ENCODE measurements at regions not wholly inside any gene's neighbourhood (a gene's known extent, or its start where the extent isn't known, plus 50 kb on each side); places are given as distances from the start of the nearest gene placed in this dataset.

- no peak for DNase-seq (ENCODE audit: extremely low read depth in 1 of 4, low spot score in 3 of 4)
- TF ChIP-seq ZNF592 (IDR thresholded peaks at IDR 0.05) = no peak
- TF ChIP-seq HMGXB4 (CRISPR knock-in tag; IDR thresholded peaks at IDR 0.05) = no peak
- no peak for TF ChIP-seq PREB (CRISPR knock-in tag; IDR thresholded peaks at IDR 0.05)
- no peak for TF ChIP-seq CHAMP1 (IDR thresholded peaks at IDR 0.05)
- TF ChIP-seq KAT7 (CRISPR knock-in tag; IDR thresholded peaks at IDR 0.05; ENCODE audit: borderline replicate concordance) = no peak
- no peak for TF ChIP-seq CREB5 (CRISPR knock-in tag; IDR thresholded peaks at IDR 0.05)
- no peak for TF ChIP-seq SPI1 (IDR thresholded peaks at IDR 0.05; ENCODE audit: borderline replicate concordance, low read depth, low read length)
- no peak for TF ChIP-seq FIP1L1 (IDR thresholded peaks at IDR 0.05; ENCODE audit: low read depth, low read length, poor library complexity, severe bottlenecking)
- TF ChIP-seq ZNF830 (CRISPR knock-in tag; IDR thresholded peaks at IDR 0.05) = no peak
- TF ChIP-seq MED1 (CRISPR knock-in tag; IDR thresholded peaks at IDR 0.05; ENCODE audit: borderline replicate concordance) = no peak
These were observed 128.7 kb upstream of the TLE3 start for GRCh38 chr15:70226337-70226980.

More at GRCh38 chr15:70226337-70226980, 128.7 kb upstream of the TLE3 start:
- no peaks in the 10 kb centered on the region for H3K79me2 ChIP-seq (ENCODE audit: control insufficient read depth, insufficient read depth, low read length)
- peaks cover 0 to 19% of the 10 kb centered on the region in 2 experiments; a peak in 3 of 5 replicates for H3K27me3 ChIP-seq (ENCODE audit: control insufficient read depth in 2 of 2, insufficient read depth in 2 of 2, low read length in 2 of 2)
- intact Hi-C loops (cut with micrococcal nuclease) = no loop called here
- FAIRE-seq = no peak
- H3K36me3 ChIP-seq (ENCODE audit: control insufficient read depth, insufficient read depth, low read length) = no peaks in the 10 kb centered on the region
- no peaks in the 10 kb centered on the region for H3K4me1 ChIP-seq (replicated peaks in 1 of 2; ENCODE audit: control insufficient read depth in 2 of 2, insufficient read depth in 2 of 2, low read length in 2 of 2)
- no peak overlapping the region for H3K27ac ChIP-seq (ENCODE audit: extremely low read depth, low read depth, low read length)
- POLR2A ChIA-PET = no interaction called here
- H4K20me1 ChIP-seq (replicated peaks; ENCODE audit: control insufficient read depth, insufficient read depth, low read length) = no peaks in the 10 kb centered on the region
- CTCF ChIA-PET (ENCODE audit: low intra/inter-chr PET ratio) = no interaction called here
- H3K4me3 ChIP-seq = no peak overlapping the region
- no peak overlapping the region for H3K4me2 ChIP-seq (ENCODE audit: insufficient read depth, low read length)
- no peak overlapping the region for H3K9ac ChIP-seq (ENCODE audit: insufficient read depth in 1 of 2, low read depth in 2 of 2, low read length in 2 of 2)
- ATAC-seq = no peak
- WGBS (ENCODE audit: insufficient coverage, low coverage, missing lambda C conversion rate) = 2% methylated on average over 12 of the region's 12 CpGs
- no peaks in the 10 kb centered on the region; the same call in 1 of the 2 replicates for H3K9me3 ChIP-seq (replicated peaks; ENCODE audit: control insufficient read depth, insufficient read depth, low read depth, low read length)
- no peaks in the 10 kb centered on the region for H3K9me1 ChIP-seq (ENCODE audit: control insufficient read depth, insufficient read depth, low read length)
- in situ Hi-C loops (cut with MboI) = no loop called here
- BruUV-seq (replicated peaks) = no TSS peak
- H2AFZ ChIP-seq (ENCODE audit: low read depth, low read length) = no peak overlapping the region
